GM21723 (cell line): ENCODE measurements at regions not wholly inside any gene's neighbourhood (a gene's known extent, or its start where the extent isn't known, plus 50 kb on each side); places are given as distances from the start of the nearest gene placed in this dataset.
"Not testable (repeated sequence)": the region's sequence is repeated elsewhere in the genome, so short reads cannot be mapped to it uniquely, and the experiment has no call there.

Experiments
- ATAC-seq: cut with Tn5 transposase; IDR thresholded peaks from one replicate; pipeline ENCODE4 v1.9.1; 2021; ENCODE audit warnings: mild to moderate bottlenecking, moderate library complexity; ENCODE audit not compliant: unreplicated experiment

GRCh38 chr5:62077823-62078550 lies 228.0 kb upstream of the KIF2A start:
- ATAC-seq, result no peak

DNA sequence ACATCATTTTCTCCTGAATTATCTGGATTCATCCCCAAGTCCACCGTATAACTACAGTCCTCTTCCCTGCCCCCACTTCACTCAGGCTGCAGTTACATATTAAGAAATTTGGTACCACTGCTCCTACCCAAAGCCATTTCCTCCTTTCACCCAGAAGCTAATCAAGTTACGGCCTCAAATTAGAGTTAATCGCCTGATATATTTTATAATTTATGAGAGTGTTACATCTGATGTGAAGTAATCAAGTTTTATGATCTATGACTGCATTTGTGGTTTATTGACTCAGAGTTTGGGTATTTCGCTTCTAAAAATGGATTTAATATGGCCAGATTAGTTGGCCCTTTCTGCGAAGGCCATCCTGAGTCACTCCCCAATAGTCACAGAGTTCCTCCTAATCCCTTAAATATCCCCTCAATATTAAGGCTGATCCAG lies 223.6 kb upstream of the KIF2A start:
- ATAC-seq, result no peak

GRCh38 chr5:62083247-62083646 lies 222.8 kb upstream of the KIF2A start:
- no peak for ATAC-seq

GRCh38 chr5:62083661-62084060 lies 222.3 kb upstream of the KIF2A start:
- no peak for ATAC-seq

DNA sequence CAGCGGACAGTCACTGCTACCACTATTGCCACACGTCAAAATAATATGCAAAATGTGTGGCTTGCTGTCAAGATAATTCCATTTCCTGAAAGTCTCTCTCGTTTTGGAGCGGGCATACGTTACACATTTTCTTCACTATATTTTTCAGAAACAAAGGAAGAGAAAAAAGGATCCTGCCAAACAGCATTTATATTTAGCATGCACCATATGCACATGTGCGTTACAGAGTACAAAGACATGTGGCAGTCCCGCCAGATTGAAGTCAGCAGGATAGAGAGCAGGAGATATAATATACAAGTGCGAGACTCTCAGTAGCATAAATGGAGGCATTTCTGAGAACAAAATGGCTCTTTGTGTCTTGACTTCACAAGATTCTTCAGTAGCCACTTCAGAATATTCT lies 221.6 kb upstream of the KIF2A start:
- ATAC-seq, result no peak

- ATAC-seq, result no peak
Observed at GRCh38 chr5:62090953-62091352, 215.1 kb upstream of the KIF2A start.

- ATAC-seq, result no peak
Observed at GRCh38 chr5:62093411-62093810, 212.6 kb upstream of the KIF2A start.

- no peak for ATAC-seq
Observed at GRCh38 chr5:62093976-62094375, 212.0 kb upstream of the KIF2A start.

DNA sequence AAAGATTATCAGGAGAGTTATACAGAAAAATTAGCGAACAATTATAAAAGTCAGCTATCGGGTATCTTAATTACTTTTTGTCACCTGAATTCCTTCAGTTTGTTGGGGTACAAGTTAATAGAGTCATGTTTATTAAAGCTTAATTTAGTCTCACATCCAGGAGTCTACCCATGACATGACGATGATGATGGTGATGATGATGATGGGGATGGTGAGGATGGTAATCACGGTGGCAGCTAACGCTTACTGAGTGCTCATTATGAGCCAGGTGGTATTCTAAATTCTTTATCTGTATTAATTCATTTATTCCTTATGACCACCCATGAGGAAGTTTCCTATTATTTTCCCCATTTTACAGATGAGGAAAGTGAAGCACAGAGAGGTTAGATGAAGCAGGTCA lies 208.6 kb upstream of the KIF2A start:
- no peak for ATAC-seq

GRCh38 chr5:62100201-62100600 lies 205.8 kb upstream of the KIF2A start:
- no peak for ATAC-seq

DNA sequence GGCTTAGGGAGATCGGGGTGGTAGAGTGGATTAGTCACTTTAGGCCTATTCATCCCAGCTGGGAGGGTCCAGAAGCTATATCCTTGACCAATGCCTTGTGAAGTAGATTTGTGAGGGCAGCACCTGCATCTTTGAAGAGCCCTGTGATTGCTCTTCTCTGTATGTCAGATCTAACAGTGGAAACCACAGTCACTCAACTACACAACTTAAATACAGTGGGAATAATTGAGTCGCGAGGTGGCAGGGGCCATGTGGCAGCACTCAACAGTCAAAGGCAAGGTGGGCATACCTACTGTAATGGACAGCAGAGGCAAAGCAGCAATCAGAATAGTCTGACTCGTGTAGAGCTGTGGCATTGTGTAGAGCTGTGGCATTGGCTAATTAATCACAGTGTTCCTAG lies 202.1 kb upstream of the KIF2A start:
- not testable (repeated sequence) for ATAC-seq

GRCh38 chr5:62111428-62111827 lies 194.6 kb upstream of the KIF2A start:
- ATAC-seq, result no peak

GRCh38 chr5:62112689-62113228 lies 193.2 kb upstream of the KIF2A start:
- no peak for ATAC-seq

- ATAC-seq, result no peak
Observed at GRCh38 chr5:62115014-62115413, 191.0 kb upstream of the KIF2A start.

GRCh38 chr5:62124266-62124665 lies 181.7 kb upstream of the KIF2A start:
- ATAC-seq, result no peak

DNA sequence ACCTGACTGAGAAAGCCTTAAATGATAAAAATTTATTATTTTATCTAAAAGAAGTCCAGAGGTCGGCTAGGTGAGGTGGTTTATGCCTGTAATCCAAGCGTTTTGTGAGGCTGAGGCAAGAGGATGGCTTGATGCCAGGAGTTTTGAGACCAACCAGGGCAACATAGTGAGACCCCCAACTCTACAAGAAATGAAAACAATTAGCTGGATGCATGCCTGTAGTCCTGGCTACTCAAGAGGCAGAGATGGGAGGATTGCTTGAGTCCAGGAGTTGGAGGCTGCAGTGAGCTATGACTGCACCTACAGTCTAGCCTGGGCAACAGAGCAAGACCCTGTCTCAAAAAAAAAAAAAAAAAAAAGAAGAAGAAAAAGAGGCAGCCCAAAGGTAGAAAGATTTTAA lies 179.9 kb upstream of the KIF2A start:
- ATAC-seq, result no peak

DNA sequence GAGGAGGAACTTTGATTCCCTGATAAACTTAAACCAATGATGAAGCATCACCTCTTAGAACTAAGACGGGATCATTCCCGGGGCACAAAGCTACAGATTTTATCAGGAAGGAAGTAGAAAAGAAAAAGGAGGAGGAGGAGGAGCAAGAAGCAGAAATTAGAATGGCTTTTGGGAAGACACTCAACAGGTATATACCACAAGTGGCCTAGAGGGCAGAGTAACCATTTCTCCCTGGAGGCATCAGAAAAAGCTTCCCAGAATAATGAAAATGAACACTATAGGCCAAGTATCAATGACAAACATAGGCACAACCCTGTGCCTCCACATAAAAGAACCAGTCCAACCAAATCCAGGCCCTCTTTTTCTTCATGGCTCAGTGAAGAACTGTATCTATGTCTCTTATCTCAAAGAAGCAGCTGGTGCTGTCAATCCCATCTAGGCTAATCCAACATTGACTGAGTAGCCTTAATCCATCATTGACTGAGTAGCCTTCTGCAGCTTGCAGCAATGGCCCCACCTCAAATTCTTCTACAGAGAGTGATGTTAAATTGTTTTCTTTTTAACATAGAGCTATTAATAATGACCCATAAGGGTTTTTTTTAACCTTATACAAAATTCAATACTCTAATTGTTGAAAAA lies 178.8 kb upstream of the KIF2A start:
- ATAC-seq, result no peak

- ATAC-seq, result no peak
Observed at GRCh38 chr5:62130107-62130506, 175.9 kb upstream of the KIF2A start.

GRCh38 chr5:62132276-62132675 lies 173.7 kb upstream of the KIF2A start:
- ATAC-seq, result no peak

DNA sequence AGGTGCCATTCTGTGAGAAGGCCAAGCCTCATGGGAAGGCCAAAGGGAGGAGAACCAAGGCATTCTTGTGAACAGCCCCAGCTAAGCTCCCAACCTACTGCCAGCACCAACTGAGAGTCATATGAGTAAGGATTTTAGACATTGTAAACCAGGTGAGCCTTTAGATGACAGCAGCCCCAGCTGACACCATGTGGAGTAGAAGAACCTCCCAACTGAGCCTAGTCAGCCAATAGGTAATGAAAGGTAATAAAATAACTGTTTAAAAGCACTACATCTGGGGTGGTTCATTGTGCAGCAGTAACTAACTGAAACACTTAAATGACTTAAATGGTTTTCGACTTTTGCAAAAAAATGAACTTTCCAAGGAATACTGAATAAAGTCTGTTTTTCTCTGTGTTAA lies 172.6 kb upstream of the KIF2A start:
- ATAC-seq, result no peak

DNA sequence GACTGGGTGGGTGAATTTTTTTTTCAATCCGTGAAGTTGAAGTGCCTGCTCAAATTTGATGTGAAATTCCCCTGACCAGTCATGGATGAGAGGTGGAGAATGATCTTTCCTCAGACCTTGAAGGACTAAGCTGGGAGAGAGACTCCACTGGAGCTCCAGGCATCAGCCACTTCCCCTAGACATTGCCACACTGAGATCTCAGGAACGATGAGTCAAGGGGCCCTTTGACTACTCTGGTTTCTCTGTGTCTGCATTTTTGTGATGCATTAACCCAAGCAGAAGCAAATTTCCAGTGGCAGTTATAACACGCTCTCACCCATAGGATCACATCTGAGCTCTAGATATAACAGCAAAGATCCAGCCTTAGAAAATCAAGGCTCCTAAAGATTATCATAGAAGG lies 171.2 kb upstream of the KIF2A start:
- ATAC-seq, result no peak

GRCh38 chr5:62137628-62138027 lies 168.4 kb upstream of the KIF2A start:
- ATAC-seq, result no peak
